ENCODE measurements at regions not wholly inside any gene's neighbourhood (a gene's known extent, or its start where the extent isn't known, plus 50 kb on each side); places are given as distances from the start of the nearest gene placed in this dataset.

GRCh38 chr2:226376516-226377180 is 423.0 kb downstream of the IRS1 start:
- no peak overlapping the region for H3K4me2 ChIP-seq (ENCODE audit: unreplicated experiment)
- 41 to 52% methylated on average over 4 of the region's 4 CpGs for WGBS, 2 experiments (ENCODE audit: low coverage in 1 of 2, low lambda C conversion rate in 2 of 2, missing lambda C conversion rate in 2 of 2)

GRCh38 chr2:226366920-226367319 is 432.7 kb downstream of the IRS1 start:
- in situ Hi-C loops (cut with MboI) = no loop called here

More at GRCh38 chr2:226376516-226377180, 423.0 kb downstream of the IRS1 start:
- no peak for TF ChIP-seq EZH2 (IDR thresholded peaks at IDR 0.05; ENCODE audit: insufficient read depth, poor library complexity, severe bottlenecking)
- Histone ChIP-seq H3K9me3 (ENCODE audit: low read depth) (no peaks in the 10 kb centered on the region), H3K27me3 (replicated peaks; ENCODE audit: insufficient read depth) (no peaks in the 10 kb centered on the region), H4K20me1 (ENCODE audit: insufficient read depth) (no peaks in the 10 kb centered on the region), H2AFZ (no peak overlapping the region), H3K9me2 (ENCODE audit: insufficient read depth) (no peaks in the 10 kb centered on the region), H3F3A (ENCODE audit: insufficient read depth) (no peaks in the 10 kb centered on the region), H3K4me1 (ENCODE audit: insufficient read depth) (no peaks in the 10 kb centered on the region), H3K9ac (no peak overlapping the region), H3K27ac (no peak overlapping the region), H3K79me2 (ENCODE audit: insufficient read depth) (no peaks in the 10 kb centered on the region), H3K4me3 (no peak overlapping the region), H3K36me3 (ENCODE audit: low read depth) (no peaks in the 10 kb centered on the region)
- in situ Hi-C loops (cut with MboI) = no loop called here
- no peak for DNase-seq

GRCh38 chr2:226364217-226364616 is 435.4 kb downstream of the IRS1 start:
- no peak for DNase-seq
- H4K20me1 ChIP-seq (ENCODE audit: insufficient read depth) = no peaks in the 10 kb centered on the region
- no peaks in the 10 kb centered on the region; the same call in 1 of the 2 replicates for H3K4me1 ChIP-seq (ENCODE audit: insufficient read depth)
- no peaks in the 10 kb centered on the region for H3K27me3 ChIP-seq (replicated peaks; ENCODE audit: insufficient read depth)
- H3K4me2 ChIP-seq (ENCODE audit: unreplicated experiment) = no peak overlapping the region
- in situ Hi-C loops (cut with MboI) = no loop called here
- H3K4me3 ChIP-seq = no peak overlapping the region
- no peak overlapping the region for H3K27ac ChIP-seq
- no peaks in the 10 kb centered on the region for H3F3A ChIP-seq (ENCODE audit: insufficient read depth)
- H3K36me3 ChIP-seq (ENCODE audit: low read depth) = no peaks in the 10 kb centered on the region
- TF ChIP-seq EZH2phosphoT487 (IDR thresholded peaks at IDR 0.05; ENCODE audit: insufficient read depth, low read depth) = no peak
- TF ChIP-seq EZH2 (IDR thresholded peaks at IDR 0.05; ENCODE audit: insufficient read depth, poor library complexity, severe bottlenecking) = no peak
- no peak overlapping the region for H2AFZ ChIP-seq
- H3K9me3 ChIP-seq (ENCODE audit: low read depth) = no peaks in the 10 kb centered on the region
- H3K9ac ChIP-seq = no peak overlapping the region
- H3K9me2 ChIP-seq (ENCODE audit: insufficient read depth) = no peaks in the 10 kb centered on the region
- no peaks in the 10 kb centered on the region for H3K79me2 ChIP-seq (ENCODE audit: insufficient read depth)

More at GRCh38 chr2:226366920-226367319, 432.7 kb downstream of the IRS1 start:
- Histone ChIP-seq H3K36me3 (ENCODE audit: low read depth) (no peaks in the 10 kb centered on the region), H3K79me2 (ENCODE audit: insufficient read depth) (no peaks in the 10 kb centered on the region), H3K4me3 (no peak overlapping the region), H3K27me3 (replicated peaks; ENCODE audit: insufficient read depth) (no peaks in the 10 kb centered on the region), H2AFZ (no peak overlapping the region), H3K9ac (no peak overlapping the region), H3K4me1 (ENCODE audit: insufficient read depth) (no peaks in the 10 kb centered on the region; the same call in 1 of the 2 replicates), H3K9me2 (ENCODE audit: insufficient read depth) (no peaks in the 10 kb centered on the region), H3K9me3 (ENCODE audit: low read depth) (no peaks in the 10 kb centered on the region), H3K4me2 (ENCODE audit: unreplicated experiment) (no peak overlapping the region), H3F3A (ENCODE audit: insufficient read depth) (no peaks in the 10 kb centered on the region), H3K27ac (no peak overlapping the region), H4K20me1 (ENCODE audit: insufficient read depth) (no peaks in the 10 kb centered on the region)
- 87 to 88% methylated on average over 7 of the region's 7 CpGs for WGBS, 2 experiments (ENCODE audit: low coverage in 1 of 2, low lambda C conversion rate in 2 of 2, missing lambda C conversion rate in 2 of 2)
- no peak for TF ChIP-seq EZH2 (IDR thresholded peaks at IDR 0.05; ENCODE audit: insufficient read depth, poor library complexity, severe bottlenecking)
- no peak for TF ChIP-seq EZH2phosphoT487 (IDR thresholded peaks at IDR 0.05; ENCODE audit: insufficient read depth, low read depth)
- no peak for DNase-seq

- Histone ChIP-seq H3K36me3 (ENCODE audit: low read depth) (no peaks in the 10 kb centered on the region), H3K4me3 (no peak overlapping the region), H3K9ac (no peak overlapping the region), H4K20me1 (ENCODE audit: insufficient read depth) (no peaks in the 10 kb centered on the region), H2AFZ (no peak overlapping the region), H3F3A (ENCODE audit: insufficient read depth) (no peaks in the 10 kb centered on the region), H3K4me2 (ENCODE audit: unreplicated experiment) (no peak overlapping the region), H3K4me1 (ENCODE audit: insufficient read depth) (no peaks in the 10 kb centered on the region; the same call in 1 of the 2 replicates), H3K9me3 (ENCODE audit: low read depth) (no peaks in the 10 kb centered on the region), H3K9me2 (ENCODE audit: insufficient read depth) (no peaks in the 10 kb centered on the region), H3K79me2 (ENCODE audit: insufficient read depth) (no peaks in the 10 kb centered on the region), H3K27me3 (replicated peaks; ENCODE audit: insufficient read depth) (no peaks in the 10 kb centered on the region), H3K27ac (no peak overlapping the region)
- peak; percentile 59 for DNase-seq
- WGBS, 2 experiments (ENCODE audit: low coverage in 1 of 2, low lambda C conversion rate in 2 of 2, missing lambda C conversion rate in 2 of 2) = 16 to 26% methylated on average over 2 of the region's 2 CpGs
- in situ Hi-C loops (cut with MboI) = no loop called here
- TF ChIP-seq EZH2 (IDR thresholded peaks at IDR 0.05; ENCODE audit: insufficient read depth, poor library complexity, severe bottlenecking) (no peak), EZH2phosphoT487 (IDR thresholded peaks at IDR 0.05; ENCODE audit: insufficient read depth, low read depth) (no peak)
Observed at GRCh38 chr2:226362980-226363379, 436.6 kb downstream of the IRS1 start.

GRCh38 chr2:226360658-226361057 is 439.0 kb downstream of the IRS1 start:
- Histone ChIP-seq H3K4me1 (ENCODE audit: insufficient read depth) (no peaks in the 10 kb centered on the region; the same call in 1 of the 2 replicates), H3K4me3 (no peak overlapping the region), H3K27ac (no peak overlapping the region), H3K79me2 (ENCODE audit: insufficient read depth) (no peaks in the 10 kb centered on the region), H3K9me2 (ENCODE audit: insufficient read depth) (no peaks in the 10 kb centered on the region), H3K36me3 (ENCODE audit: low read depth) (no peaks in the 10 kb centered on the region), H3K9ac (no peak overlapping the region), H2AFZ (no peak overlapping the region), H3K27me3 (replicated peaks; ENCODE audit: insufficient read depth) (no peaks in the 10 kb centered on the region), H3F3A (ENCODE audit: insufficient read depth) (no peaks in the 10 kb centered on the region), H3K4me2 (ENCODE audit: unreplicated experiment) (no peak overlapping the region), H4K20me1 (ENCODE audit: insufficient read depth) (no peaks in the 10 kb centered on the region), H3K9me3 (ENCODE audit: low read depth) (no peaks in the 10 kb centered on the region)
- TF ChIP-seq EZH2 (IDR thresholded peaks at IDR 0.05; ENCODE audit: insufficient read depth, poor library complexity, severe bottlenecking) (no peak), EZH2phosphoT487 (IDR thresholded peaks at IDR 0.05; ENCODE audit: insufficient read depth, low read depth) (no peak)
- DNase-seq = no peak
- in situ Hi-C loops (cut with MboI) = no loop called here
- WGBS, 2 experiments (ENCODE audit: low coverage in 1 of 2, low lambda C conversion rate in 2 of 2, missing lambda C conversion rate in 2 of 2) = 89 to 92% methylated on average over 2 of the region's 2 CpGs

Data from GM23248 (cell line).